ENCODE measurements at regions not wholly inside any gene's neighbourhood (a gene's known extent, or its start where the extent isn't known, plus 50 kb on each side); places are given as distances from the start of the nearest gene placed in this dataset.

- Histone ChIP-seq H2BK20ac (ENCODE audit: low read depth, low read length, poor library complexity, severe bottlenecking) (no peak overlapping the region), H3K4me2 (ENCODE audit: insufficient read depth, insufficient read length, low read length) (no peak overlapping the region), H3K23me2 (ENCODE audit: insufficient read length, low read depth, low read length, poor library complexity, severe bottlenecking) (no peaks in the 10 kb centered on the region), H2AFZ (ENCODE audit: low read length) (no peak overlapping the region), H4K8ac (replicated peaks; ENCODE audit: insufficient read length, low read depth, low read length) (no peak overlapping the region), H3K23ac (ENCODE audit: insufficient read length, low read depth, low read length) (no peak overlapping the region), H4K20me1 (ENCODE audit: control insufficient read depth, insufficient read depth, insufficient read length) (no peaks in the 10 kb centered on the region), H3K4ac (ENCODE audit: low read depth, low read length) (no peak overlapping the region), H2BK120ac (ENCODE audit: low read depth, low read length, poor library complexity, severe bottlenecking) (no peak overlapping the region), H2BK5ac (ENCODE audit: insufficient read length, low read length) (no peak overlapping the region), H3T11ph (ENCODE audit: low read length) (no peak overlapping the region), H3K79me1 (ENCODE audit: insufficient read depth, low read depth, low read length, poor library complexity, severe bottlenecking) (no peaks in the 10 kb centered on the region), H2BK12ac (ENCODE audit: insufficient read length, low read depth, low read length) (no peak overlapping the region), H4K91ac (ENCODE audit: insufficient read length, low read depth, low read length) (no peak overlapping the region), H2BK15ac (ENCODE audit: low read depth, low read length) (no peak overlapping the region), H3K14ac (ENCODE audit: insufficient read depth, low read length) (no peak overlapping the region), H4K5ac (ENCODE audit: insufficient read length, low read depth, low read length) (no peak overlapping the region), H3K9me3 (ENCODE audit: control insufficient read depth, low read depth, low read length) (no peaks in the 10 kb centered on the region), H3K27ac (ENCODE audit: insufficient read length, low read depth, low read length) (no peak overlapping the region), H3K9ac (ENCODE audit: extremely low read depth, insufficient read length, low read length) (no peak overlapping the region), H3K4me1 (ENCODE audit: insufficient read depth, low read length) (no peaks in the 10 kb centered on the region; the same call in 1 of the 2 replicates), H3K18ac (ENCODE audit: insufficient read length, low read depth, low read length) (no peak overlapping the region), H3K27me3 (ENCODE audit: insufficient read depth, low read length) (no peaks in the 10 kb centered on the region), H3K79me2 (ENCODE audit: insufficient read depth, low read length) (no peaks in the 10 kb centered on the region), H3K56ac (ENCODE audit: insufficient read length, low read depth, low read length) (no peak overlapping the region), H2AK5ac (ENCODE audit: insufficient read length, low read length) (no peak overlapping the region)
- no peak for TF ChIP-seq CTCF (conservative IDR thresholded peaks at IDR 0.05)
- Mint-ChIP-seq H3K4me1 (peaks cover 12 to 13% of the 10 kb centered on the region in 2 experiments), H3K4me3 (no peak overlapping the region), H3K27ac (no peak overlapping the region), H3K27me3 (ENCODE audit: low read depth) (no peaks in the 10 kb centered on the region), H3K36me3 (ENCODE audit: insufficient read depth in 1 of 3, low read depth in 3 of 3) (no peaks in the 10 kb centered on the region), H3K9me3 (no peaks in the 10 kb centered on the region)
- no CpG with 5 or more reads among the region's 6 CpGs for WGBS (ENCODE audit: extremely low coverage, insufficient read length, low lambda C conversion rate)
- no peak for DNase-seq
Observed at GRCh38 chr6:91029211-91029610, 442.3 kb upstream of the MAP3K7 start.

Measured in H9 (cell line).